22Rv1 (cell line): ENCODE measurements at regions not wholly inside any gene's neighbourhood (a gene's known extent, or its start where the extent isn't known, plus 50 kb on each side); places are given as distances from the start of the nearest gene placed in this dataset.

ENCODE experiments used
- ZFX ChIP-seq: fragments of 450-650 bp; IDR thresholded peaks from 2 replicates; pipeline ENCODE4 v1.6.1; 2017; ENCODE audit warnings: antibody characterized with exemption, borderline replicate concordance
- TF ChIP-seq, protein P1 (sequence below): fragments of 450-650 bp; IDR thresholded peaks from 2 replicates; pipeline ENCODE4 v1.5.1; 2017; ENCODE audit warnings: mild to moderate bottlenecking

DNA sequence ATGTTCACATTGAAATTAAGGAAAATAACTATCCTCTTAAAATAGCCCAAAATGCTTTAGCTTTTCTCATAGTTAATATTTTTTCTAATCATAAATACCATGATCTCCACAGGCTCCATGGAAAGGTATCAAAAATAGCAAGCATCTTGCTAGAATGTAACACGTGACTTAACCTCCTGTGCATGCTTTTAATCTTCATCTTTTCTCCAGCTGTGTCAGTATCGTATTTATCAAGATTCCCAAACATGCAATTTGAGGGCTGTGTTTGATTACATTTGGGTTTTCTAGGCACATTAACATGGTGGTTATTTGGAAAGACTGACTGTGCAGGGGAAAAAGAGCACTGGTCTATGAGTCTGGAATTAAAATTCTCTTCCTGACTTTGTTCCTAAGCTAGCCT lies 472.5 kb upstream of the MCTP2 start:
- TF ChIP-seq, protein P1, sequence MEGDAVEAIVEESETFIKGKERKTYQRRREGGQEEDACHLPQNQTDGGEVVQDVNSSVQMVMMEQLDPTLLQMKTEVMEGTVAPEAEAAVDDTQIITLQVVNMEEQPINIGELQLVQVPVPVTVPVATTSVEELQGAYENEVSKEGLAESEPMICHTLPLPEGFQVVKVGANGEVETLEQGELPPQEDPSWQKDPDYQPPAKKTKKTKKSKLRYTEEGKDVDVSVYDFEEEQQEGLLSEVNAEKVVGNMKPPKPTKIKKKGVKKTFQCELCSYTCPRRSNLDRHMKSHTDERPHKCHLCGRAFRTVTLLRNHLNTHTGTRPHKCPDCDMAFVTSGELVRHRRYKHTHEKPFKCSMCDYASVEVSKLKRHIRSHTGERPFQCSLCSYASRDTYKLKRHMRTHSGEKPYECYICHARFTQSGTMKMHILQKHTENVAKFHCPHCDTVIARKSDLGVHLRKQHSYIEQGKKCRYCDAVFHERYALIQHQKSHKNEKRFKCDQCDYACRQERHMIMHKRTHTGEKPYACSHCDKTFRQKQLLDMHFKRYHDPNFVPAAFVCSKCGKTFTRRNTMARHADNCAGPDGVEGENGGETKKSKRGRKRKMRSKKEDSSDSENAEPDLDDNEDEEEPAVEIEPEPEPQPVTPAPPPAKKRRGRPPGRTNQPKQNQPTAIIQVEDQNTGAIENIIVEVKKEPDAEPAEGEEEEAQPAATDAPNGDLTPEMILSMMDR: no peak
- no peak for TF ChIP-seq ZFX
